HL-60 (cell line): ENCODE measurements at regions not wholly inside any gene's neighbourhood (a gene's known extent, or its start where the extent isn't known, plus 50 kb on each side); places are given as distances from the start of the nearest gene placed in this dataset.

Source experiments
- DNase-seq, 2 experiments: peaks; one replicate each; pipeline ENCODE4 v3.0.0-alpha.2; 2010 to 2020; ENCODE audit warnings: low read depth in 1 of 2, low spot score in 1 of 2
- H3K27ac ChIP-seq: fragments of 250-450 bp; sonication (Bioruptor Pico); replicated peaks from 2 replicates; pipeline ENCODE4 v1.5.1; 2020; ENCODE audit warnings: mild to moderate bottlenecking, moderate library complexity
- H3K27me3 ChIP-seq: fragments of 250-450 bp; sonication (Bioruptor Pico); 2 replicates; pipeline ENCODE4 v1.5.1; 2021; ENCODE audit warnings: mild to moderate bottlenecking, moderate library complexity; ENCODE audit not compliant: insufficient read depth, poor library complexity, severe bottlenecking
- H3K4me3 ChIP-seq: replicated peaks from 2 replicates; pipeline ENCODE4 v1.5.1; 2011; ENCODE audit warnings: mild to moderate bottlenecking, control low read depth, low read length; ENCODE audit not compliant: insufficient read depth
- GABPA ChIP-seq: IDR thresholded peaks from 2 replicates; pipeline ENCODE4 v1.6.1; 2012; ENCODE audit warnings: low read depth
- POLR2AphosphoS5 ChIP-seq: IDR thresholded peaks from 2 replicates; pipeline ENCODE4 v1.6.1; 2012; ENCODE audit warnings: low read depth
- SPI1 ChIP-seq: IDR thresholded peaks from 2 replicates; pipeline ENCODE4 v1.6.1; 2012; ENCODE audit warnings: low read depth, mild to moderate bottlenecking, borderline replicate concordance
- TF ChIP-seq, protein P1 (sequence below): IDR thresholded peaks from 2 replicates; pipeline ENCODE4 v1.6.1; 2012; ENCODE audit warnings: low read depth; ENCODE audit not compliant: insufficient replicate concordance
- TF ChIP-seq, protein P2 (sequence below): IDR thresholded peaks from one replicate; pipeline ENCODE4 v1.5.1; 2011; ENCODE audit warnings: low read length, control low read depth, inconsistent platforms; ENCODE audit not compliant: insufficient read depth

DNA sequence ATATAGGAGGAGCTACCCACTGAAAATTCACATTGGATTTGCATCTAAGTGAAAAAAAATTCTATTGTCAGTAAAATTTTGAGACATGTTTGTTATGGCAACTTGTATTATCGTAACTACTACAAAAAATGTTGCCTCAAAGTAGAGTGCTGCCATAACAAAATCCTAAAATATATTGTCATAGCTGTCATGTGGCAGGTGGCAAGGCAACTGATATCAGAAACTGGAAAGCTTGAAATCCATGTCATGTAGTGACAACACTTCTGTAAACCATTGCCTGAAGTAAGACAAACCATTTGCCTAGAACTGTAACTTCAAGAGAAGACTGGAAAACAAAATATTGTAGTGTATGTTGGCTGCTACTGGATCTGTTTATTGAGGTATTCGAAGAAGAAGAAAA, 697.5 kb upstream of the CELF4 start:
- no peaks in the 10 kb centered on the region for H3K27me3 ChIP-seq
- H3K4me3 ChIP-seq = no peak overlapping the region
- TF ChIP-seq, protein P1, sequence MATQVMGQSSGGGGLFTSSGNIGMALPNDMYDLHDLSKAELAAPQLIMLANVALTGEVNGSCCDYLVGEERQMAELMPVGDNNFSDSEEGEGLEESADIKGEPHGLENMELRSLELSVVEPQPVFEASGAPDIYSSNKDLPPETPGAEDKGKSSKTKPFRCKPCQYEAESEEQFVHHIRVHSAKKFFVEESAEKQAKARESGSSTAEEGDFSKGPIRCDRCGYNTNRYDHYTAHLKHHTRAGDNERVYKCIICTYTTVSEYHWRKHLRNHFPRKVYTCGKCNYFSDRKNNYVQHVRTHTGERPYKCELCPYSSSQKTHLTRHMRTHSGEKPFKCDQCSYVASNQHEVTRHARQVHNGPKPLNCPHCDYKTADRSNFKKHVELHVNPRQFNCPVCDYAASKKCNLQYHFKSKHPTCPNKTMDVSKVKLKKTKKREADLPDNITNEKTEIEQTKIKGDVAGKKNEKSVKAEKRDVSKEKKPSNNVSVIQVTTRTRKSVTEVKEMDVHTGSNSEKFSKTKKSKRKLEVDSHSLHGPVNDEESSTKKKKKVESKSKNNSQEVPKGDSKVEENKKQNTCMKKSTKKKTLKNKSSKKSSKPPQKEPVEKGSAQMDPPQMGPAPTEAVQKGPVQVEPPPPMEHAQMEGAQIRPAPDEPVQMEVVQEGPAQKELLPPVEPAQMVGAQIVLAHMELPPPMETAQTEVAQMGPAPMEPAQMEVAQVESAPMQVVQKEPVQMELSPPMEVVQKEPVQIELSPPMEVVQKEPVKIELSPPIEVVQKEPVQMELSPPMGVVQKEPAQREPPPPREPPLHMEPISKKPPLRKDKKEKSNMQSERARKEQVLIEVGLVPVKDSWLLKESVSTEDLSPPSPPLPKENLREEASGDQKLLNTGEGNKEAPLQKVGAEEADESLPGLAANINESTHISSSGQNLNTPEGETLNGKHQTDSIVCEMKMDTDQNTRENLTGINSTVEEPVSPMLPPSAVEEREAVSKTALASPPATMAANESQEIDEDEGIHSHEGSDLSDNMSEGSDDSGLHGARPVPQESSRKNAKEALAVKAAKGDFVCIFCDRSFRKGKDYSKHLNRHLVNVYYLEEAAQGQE = no peak
- TF ChIP-seq SPI1 (no peak), GABPA (no peak), POLR2AphosphoS5 (no peak)
- TF ChIP-seq, protein P2, sequence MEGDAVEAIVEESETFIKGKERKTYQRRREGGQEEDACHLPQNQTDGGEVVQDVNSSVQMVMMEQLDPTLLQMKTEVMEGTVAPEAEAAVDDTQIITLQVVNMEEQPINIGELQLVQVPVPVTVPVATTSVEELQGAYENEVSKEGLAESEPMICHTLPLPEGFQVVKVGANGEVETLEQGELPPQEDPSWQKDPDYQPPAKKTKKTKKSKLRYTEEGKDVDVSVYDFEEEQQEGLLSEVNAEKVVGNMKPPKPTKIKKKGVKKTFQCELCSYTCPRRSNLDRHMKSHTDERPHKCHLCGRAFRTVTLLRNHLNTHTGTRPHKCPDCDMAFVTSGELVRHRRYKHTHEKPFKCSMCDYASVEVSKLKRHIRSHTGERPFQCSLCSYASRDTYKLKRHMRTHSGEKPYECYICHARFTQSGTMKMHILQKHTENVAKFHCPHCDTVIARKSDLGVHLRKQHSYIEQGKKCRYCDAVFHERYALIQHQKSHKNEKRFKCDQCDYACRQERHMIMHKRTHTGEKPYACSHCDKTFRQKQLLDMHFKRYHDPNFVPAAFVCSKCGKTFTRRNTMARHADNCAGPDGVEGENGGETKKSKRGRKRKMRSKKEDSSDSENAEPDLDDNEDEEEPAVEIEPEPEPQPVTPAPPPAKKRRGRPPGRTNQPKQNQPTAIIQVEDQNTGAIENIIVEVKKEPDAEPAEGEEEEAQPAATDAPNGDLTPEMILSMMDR = no peak
- no peak overlapping the region for H3K27ac ChIP-seq
- no peak for DNase-seq

DNA sequence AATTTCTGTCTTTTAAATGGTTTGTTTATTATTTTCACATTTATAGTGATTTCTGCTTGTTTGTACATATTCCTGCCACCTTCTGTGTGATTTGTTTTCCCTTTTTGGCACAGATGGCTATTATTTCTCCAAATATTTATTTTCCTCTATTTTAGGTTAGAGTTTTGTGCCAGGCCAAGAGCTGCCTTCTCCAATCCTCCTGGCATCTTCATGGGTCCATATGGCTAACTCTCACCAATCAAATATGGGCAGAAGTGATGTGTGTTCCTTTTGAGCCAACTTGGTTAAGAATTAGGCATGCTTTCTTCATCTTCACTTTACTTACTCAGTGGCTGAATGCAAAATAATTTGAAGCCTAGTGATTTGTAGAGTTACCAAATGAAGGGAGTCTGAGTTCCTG, 697.1 kb upstream of the CELF4 start:
- DNase-seq = no peak
- no peak overlapping the region for H3K4me3 ChIP-seq
- H3K27me3 ChIP-seq = no peaks in the 10 kb centered on the region
- H3K27ac ChIP-seq = no peak overlapping the region
- TF ChIP-seq, protein P1 = no peak
- TF ChIP-seq SPI1 (no peak), POLR2AphosphoS5 (no peak), GABPA (no peak)
- TF ChIP-seq, protein P2 = no peak

DNA sequence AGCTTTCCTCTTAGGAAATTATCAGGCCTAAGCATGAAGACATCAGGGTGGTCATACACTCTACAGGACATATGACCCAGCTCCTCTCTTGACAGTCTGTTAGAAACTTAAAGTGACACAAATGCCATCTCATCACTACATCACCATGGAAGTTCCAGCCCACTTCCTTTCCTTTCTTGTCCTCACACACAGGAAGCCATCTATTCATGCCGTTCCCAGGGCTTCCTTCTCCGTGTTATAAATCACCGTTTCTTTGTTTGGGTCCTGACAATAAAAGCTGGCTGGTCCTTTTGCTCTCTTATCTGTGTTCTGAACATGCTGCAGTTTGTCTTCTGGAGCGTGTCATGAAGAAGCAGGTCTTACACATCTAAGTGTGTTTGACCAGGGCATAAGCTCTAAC, 692.1 kb upstream of the CELF4 start:
- TF ChIP-seq, protein P2 = no peak
- no peak for TF ChIP-seq GABPA
- TF ChIP-seq SPI1 = no peak
- TF ChIP-seq, protein P1 = no peak
- TF ChIP-seq POLR2AphosphoS5 = no peak
- DNase-seq = no peak
- Histone ChIP-seq H3K27ac (no peak overlapping the region), H3K27me3 (no peaks in the 10 kb centered on the region), H3K4me3 (no peak overlapping the region)
